HG03135 (cell line): ENCODE measurements at regions not wholly inside any gene's neighbourhood (a gene's known extent, or its start where the extent isn't known, plus 50 kb on each side); places are given as distances from the start of the nearest gene placed in this dataset.

ENCODE experiments used
- ATAC-seq: cut with Tn5 transposase; IDR thresholded peaks from one replicate; pipeline ENCODE4 v1.9.1; 2021; ENCODE audit warnings: mild to moderate bottlenecking, moderate library complexity; ENCODE audit not compliant: unreplicated experiment

DNA sequence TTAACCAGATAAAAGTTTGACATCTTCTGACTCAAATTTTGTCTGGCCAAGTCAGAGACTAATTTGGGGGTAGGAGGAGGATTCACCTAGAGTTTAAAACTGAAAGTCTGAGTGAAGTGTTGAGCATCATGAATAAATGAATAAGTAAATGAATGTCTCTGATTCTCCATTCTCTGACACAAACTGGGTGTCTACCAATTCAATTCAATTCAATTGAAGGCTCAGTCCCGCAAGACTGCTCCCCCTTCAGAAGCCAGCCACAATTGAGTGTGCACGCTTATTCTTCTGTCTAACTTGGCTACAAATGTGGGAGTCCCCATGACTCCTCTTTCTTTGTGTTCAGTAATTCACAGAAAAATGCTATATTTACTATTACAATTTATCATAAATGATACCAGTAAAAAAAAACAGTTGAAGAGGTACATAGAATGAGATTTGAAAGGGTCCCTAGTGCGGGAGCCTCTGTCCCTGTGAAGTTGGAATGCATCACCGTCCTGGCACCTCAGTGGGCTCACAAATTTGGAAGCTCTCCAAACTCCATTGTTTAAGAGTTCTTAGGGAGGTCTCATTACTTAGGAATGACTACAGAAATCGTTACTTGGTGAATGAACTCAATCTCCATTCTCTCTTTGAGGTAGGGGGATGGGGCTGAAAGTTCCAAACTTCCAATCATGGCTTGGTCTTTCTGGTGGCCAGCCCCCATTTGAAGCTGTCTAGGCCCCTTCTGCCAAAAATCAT, 243.7 kb upstream of the PHYHIPL start:
- ATAC-seq, result no peak

DNA sequence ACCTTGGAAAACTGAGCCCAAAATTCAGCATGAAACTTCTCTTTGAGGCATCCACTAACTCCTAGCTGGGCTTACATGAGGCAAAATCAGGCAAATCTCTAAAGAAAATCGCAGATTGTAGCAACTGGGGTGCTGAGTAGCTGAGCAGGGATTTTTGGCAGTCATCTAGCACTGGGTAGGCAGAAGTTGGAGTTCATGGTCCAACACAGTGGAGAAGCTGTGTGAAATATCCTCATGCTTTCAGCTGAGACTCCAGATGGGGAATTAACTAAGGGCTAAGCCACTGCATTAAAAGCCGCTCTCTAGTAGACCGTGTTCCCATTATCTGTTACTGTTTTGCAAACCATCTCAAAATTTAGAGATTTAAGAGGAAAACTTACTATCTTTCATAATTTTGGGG, 240.1 kb upstream of the PHYHIPL start:
- ATAC-seq, result no peak

DNA sequence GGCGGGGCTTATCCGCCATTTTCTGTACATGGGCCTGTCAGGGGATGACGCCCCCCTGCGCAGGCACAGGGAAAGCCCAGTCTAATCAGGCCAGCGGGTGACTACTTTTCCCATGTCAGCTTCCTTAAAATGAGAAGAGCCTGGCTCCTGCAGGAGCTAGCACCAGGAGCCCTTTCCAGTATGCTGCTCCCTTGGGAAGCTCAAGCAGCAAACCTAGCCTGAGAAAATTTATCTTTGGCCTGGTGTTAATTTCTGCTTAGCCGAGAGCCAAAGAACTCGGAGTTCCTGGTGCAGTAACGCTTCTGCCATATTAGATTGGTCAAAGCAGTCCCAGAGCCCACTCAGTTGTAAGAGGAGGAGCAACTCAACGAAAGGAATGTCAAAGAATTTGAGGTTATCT, 239.0 kb upstream of the PHYHIPL start:
- ATAC-seq, result no peak

DNA sequence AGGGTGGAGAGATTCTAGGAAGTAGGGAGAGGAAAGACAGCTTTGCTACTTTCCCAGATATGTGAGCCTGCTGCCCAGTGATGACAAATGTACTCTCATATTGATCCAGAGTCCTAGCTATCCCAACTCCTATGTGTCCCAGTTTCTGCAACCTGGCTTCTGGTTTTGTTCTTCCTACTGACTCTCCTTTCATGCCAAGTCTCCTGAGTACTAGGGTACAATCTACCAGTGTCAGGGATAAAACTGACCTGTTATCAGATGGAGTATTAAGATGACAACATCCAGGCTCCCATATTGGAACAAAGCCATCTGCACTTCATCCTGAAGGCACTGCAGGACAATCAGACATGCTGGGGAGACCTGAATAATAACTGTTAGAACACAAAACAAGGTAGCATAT, 233.7 kb upstream of the PHYHIPL start:
- ATAC-seq, result no peak

DNA sequence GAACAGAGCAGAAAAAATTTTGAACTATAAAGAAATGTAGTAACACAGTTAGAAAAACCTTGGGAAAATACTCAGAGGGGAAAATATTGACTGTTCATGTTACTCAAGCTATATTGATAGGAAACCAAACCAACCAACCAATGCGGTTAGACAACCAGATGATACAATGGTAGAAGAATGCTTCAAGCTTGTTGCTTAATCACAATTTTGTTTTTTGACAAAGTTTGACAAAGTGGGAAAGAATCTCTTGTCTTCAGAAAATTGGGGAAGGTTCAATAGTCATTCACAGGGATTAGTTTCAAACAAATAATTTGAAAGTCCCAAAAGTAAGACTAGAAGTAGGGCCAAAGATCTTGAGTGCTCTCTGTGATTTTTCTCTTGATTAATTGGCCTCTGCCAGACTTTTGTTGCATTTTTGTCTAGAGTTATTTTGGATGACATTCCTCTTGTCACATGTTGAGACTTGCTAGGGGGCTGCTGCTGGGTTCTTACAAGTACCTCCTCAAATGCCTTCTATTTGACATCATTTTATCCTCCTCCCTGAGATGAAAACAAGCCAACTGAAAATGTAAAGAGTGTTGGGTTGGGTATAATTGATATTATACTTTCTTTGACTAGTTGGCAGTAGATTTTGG, 233.1 kb upstream of the PHYHIPL start:
- ATAC-seq, result no peak

DNA sequence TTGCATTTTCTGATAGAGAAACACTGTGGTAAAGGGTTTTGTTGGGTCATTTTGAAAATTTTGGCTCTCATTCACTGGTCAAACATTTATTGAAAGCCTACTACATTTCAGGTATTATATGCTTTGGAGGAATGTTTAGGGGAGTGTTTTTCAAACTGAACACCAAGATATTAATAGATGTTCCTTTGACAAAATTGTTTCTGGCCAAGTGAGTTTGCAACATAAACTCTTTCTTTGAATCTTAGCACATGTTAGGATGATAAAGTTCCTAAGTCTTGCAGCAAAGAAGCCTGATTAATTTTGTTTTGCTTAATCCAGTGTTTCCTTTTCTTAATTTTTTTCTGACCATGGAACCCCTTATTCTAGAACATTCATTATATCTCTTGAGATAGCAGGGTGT, 232.5 kb upstream of the PHYHIPL start:
- ATAC-seq, result no peak

DNA sequence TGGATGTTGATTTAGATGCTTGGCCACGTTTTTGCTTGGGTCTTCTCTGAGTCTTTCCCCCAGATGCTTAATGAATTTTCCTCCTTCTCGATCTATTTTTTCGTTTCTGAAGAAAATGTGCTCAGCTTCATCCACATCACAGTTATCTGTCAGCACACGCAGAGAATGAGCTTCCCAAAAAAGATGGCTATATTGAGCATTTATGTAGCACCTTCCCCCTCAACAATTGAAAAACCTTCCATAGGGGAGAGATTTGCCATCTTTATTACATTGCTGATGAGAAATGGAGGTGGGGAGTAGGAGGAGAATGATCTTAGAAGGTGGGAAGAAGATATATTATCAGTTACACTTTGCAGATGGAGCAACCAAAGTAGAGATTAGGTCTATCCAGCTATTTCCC, 228.1 kb upstream of the PHYHIPL start:
- no peak for ATAC-seq

DNA sequence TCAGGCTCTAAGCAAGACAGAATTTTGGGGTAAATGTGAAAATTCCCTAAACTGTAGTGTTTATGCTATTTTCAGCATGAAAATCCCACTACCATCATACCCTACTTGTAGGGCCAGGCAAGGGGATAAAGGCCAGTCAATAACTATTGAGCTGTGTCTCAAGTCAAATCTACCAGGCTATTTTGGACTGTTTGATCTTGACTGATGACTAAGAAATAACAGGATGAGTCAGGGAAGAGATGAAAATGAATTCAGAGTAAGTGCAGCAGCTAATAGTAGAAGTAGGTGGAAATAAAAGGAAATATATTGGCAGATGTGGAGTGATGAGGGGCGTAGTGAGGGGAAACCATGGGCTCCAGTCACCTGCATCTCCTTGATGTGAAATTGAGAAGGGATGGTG, 225.8 kb upstream of the PHYHIPL start:
- no peak for ATAC-seq

DNA sequence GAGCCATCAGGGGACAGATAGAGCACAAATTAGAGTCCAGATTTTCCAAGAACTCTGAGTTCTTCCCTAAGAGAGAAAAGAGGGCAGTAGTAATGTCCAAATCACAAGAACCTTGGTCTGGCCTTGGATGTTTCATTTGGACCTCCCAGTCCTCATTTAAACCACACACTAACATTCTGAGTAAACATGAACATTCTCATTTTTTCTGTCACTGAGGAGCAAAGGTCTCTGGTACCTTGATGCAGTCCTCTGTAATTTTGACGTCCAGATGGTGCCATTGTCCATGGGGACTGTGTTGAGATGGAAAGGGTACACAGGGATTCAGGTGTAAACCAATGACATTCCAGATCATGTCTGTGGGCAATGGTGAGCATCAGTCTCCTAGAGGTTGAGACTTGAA, 225.4 kb upstream of the PHYHIPL start:
- ATAC-seq, result no peak

DNA sequence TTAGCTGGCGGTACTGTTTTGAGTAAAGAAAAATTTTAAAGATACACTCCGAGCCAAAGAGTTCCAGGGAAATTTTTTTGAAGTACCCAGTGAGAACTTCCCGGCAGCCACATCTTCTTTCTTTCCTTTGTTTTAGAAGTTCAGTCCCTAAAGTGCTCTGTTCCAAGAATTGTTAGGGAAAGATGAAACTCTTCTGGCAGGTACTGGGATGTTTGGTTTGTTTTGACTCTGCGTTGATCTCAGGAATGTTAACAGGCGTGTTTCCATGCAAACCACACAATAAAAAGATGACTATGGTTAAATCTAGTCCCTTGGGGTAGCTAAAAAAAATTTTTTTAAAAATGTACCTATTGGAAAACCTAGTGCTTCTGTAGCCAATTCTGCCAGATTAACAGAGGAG, 224.7 kb upstream of the PHYHIPL start:
- ATAC-seq, result no peak

DNA sequence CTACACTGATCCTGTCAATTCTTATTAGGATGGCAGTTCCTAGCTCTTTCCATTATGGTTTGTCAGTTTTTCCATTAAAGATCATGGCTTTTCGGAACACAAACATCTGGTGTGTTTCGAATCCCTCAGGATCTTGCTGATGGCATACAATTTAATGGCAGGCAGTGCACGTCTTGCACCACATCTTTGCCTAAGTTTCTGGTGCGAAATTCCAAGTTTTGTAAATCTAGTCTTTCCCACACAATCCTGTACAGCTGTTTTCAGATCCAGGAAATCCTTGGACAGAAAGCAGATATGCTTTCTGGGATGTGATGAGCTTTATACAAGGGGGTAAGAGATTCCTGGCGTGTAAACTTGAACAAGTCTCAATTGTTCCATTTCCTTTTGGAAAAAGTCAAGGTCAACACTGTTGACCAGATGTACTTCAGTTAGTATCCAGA, 224.3 kb upstream of the PHYHIPL start:
- ATAC-seq, result no peak

DNA sequence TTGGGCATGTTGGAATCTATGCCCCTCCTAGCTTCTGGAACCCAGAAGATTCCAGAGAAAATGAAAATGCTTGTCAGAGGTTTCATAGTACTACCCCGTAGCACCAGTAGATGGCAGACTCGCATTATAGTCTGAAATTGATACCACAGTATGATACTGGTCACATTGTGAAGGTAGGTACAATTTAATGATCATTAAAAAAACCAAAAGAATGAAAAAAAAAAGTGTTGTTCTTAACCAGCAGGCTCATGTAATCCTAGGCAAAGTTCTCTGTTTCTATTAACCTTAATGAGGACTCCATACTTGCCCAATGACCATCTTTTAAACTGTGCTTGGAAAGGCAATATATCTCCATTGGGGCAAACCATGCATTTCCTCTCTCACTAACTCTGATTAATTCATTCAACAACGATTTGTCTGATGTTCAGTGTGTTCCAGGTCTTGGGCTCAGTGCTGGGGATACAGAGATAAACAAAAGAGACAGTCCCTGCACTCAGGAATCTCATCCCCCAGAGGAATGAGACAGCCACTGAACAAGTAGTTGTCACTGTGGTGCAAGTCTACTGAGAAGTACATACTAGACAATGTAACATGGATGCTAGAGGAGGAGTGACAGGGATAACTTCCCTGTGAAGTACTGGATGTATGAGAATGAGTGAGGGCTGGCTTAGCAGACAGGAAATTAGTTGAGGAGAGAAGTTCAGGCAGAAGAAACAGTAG, 223.5 kb upstream of the PHYHIPL start:
- ATAC-seq, result peak; percentile 77

DNA sequence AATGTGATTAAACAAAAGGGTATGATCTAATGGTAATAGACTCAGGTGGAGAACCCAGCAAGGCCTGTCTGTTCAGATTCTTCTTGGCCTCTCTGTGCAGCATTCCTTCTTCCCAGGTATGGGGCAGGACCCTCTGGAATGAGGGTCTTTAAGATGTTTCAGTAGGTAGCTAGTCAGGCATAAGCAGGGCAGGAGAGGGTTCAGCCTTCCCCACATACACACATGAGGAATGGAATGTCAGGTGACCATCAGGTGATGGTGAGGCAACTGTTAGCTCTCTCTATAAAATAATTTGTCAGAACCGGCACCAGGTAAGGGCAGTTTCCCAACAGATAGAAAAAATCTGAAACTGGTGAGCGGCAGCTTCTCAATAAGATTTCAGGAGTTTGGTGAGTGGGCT, 222.3 kb upstream of the PHYHIPL start:
- ATAC-seq, result no peak

DNA sequence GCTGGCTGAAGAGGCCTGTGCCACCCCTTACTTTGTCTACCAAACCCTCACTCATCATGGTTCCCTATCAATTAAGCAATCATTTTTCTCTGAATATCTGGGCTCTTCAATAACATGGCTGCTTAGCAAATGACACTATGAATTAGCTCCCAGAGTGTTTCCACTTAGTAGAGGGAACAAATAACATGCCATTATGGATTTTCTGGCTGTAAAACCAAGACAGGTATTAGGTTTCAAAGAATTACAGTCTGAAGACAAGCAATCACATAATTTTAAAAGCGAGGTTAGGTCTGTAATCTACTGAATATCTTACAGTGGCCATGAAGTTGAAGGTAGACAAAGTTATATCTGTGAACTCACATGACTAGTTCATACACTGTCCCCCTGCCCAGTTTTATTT, 220.8 kb upstream of the PHYHIPL start:
- ATAC-seq, result no peak

DNA sequence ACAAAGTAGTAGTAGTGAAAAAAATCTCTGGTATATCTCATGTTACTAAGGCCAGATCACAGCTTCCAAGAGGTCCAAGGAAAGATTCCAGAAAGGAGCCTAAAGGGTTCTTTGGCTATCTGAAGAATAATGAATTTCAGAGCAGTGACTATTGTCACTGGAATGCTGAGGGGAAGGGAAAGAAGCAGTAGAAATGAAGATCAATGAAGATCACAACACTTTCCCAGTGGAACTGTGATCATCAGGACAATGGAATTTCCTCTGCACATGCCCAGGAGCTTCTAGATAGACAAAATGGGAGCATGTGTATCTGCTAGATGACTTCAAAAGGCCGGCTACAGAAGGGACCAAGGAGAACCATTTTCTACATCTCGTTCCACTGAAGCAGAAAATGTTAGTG, 219.5 kb upstream of the PHYHIPL start:
- ATAC-seq, result no peak

DNA sequence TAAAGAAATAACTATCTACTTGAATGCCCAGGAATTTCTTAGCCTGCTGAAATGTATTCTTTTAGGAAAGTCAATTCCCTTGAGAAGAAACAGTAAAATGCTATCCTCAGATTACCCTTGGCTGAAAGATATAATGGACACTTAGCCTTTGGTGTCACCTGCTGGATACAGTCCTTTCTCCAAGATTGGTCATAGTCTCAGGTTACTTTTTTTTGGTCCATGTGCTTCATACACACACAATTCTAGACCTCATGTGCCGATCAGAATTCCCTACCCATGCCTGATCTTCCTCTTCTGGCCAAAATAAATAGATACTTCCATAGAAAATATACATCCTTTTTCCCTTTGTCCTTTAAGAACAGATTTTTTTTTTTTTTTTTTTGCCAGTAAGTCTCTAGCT, 218.9 kb upstream of the PHYHIPL start:
- no peak for ATAC-seq

DNA sequence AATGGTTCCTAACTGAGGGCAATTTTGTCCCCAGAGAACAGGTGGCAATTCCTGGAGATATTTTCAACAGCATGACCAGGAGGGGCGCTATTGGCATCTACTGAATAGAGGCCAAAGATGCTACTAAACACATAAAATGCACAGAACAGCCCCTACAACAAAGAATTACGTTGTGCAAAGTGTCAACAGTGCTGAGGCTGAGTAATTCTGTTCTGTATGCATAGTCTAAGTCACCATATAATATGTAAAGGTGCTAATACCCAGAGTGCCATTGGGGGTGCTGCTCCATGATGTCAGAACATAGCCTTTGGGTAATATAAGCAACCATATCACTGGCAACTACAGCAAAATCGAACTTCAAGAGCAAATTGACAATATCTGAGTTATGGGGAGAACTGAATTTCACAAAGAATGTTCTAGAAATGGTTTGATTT, 213.3 kb upstream of the PHYHIPL start:
- ATAC-seq, result no peak

DNA sequence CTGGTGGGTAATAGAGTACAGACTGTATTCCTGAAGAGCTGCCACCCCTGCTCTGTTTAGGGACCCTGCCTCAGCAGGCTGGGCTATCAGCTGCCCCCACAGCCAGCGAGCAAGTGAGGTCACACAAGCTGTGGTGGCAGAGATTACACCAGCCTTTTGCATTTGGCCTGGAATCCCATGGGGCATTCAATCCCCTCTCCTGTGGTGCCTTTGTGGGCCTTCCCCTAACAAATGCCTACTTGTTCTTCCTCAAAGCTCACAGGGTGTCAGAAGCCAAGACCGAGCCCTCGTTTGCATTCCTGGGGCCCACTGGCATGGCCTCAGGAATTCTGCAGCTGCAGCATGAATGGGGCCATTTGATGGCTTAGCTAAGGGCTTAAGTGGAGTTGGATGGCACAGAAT, 212.7 kb upstream of the PHYHIPL start:
- no peak for ATAC-seq

DNA sequence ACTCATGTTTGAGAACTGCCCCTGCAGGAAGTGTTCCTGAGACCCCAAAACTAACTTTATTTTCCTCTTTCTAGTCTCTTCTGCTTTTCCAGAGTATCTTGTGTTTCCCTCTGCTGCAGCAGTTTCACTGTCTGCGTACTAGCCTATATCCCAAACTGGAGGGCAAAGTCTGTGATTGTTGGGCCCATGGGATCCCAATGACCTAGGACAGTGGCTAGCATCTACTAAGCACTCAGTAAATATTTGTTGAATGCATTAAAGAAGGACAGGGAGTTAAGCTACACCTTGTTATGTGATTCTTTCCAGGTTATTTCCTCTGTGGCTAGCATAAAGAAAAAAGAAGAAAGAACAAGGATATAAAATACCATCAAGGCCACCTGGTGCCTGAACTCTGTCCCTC, 210.6 kb upstream of the PHYHIPL start:
- no peak for ATAC-seq

DNA sequence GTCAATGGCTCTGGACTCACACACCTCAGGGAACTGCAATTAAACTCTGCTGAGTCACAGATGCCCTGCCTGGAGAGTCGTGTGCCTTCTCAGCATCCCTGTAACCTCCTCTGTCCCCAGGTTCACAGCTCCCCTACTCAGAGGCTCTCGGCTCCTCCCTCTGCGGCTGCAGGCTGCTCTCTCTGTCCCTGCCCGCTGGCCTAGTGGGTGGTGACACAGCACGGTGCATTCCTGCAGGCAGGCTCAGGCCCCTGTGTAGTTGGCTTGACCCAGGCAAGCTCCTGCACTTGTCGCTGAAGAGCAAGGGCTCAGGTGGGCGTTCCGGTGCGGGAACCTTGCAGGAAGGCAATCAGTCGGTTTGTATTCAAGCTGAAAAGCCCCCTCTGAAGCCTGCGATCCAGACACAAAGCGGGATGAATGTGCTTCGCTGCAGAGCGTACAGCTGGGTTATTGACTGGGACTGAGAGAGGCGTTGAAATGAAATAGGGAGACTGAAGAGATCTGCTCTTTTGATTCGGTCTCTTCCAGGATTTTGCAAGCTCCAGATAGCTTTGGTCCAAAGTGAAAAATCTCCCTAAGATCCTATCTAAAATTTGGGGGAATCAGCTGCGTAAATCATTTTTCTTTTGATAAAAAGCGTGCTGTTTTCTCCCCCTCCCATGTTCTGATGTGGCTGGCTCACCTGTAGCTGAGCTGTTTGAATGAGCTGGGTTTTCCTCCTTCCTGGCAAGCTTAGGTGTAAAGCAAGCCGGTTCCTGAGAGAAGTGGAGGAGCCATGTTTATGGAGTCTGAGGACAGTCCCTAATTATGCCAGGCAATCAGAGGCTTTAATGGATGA, 208.7 kb upstream of the PHYHIPL start:
- no peak for ATAC-seq

DNA sequence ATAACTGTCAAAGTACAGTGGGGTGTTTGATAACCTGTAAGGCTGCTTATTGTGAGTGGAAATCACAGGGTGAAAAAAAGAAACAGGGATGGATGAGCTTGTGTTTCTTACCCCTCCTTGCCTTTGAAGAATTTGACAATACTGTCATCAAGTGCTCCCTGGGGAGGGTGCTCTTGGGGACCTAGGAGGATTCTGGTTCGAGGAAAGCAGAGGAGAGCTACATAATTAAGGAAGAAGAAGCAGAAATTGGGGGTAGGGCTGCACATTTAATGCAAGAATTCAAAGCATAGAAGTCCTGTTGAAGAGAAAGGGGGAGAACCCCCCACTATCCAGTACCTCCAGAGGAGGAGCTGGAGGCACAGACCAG, 208.1 kb upstream of the PHYHIPL start:
- no peak for ATAC-seq
